ENCODE measurements at regions not wholly inside any gene's neighbourhood (a gene's known extent, or its start where the extent isn't known, plus 50 kb on each side); places are given as distances from the start of the nearest gene placed in this dataset.

DNA sequence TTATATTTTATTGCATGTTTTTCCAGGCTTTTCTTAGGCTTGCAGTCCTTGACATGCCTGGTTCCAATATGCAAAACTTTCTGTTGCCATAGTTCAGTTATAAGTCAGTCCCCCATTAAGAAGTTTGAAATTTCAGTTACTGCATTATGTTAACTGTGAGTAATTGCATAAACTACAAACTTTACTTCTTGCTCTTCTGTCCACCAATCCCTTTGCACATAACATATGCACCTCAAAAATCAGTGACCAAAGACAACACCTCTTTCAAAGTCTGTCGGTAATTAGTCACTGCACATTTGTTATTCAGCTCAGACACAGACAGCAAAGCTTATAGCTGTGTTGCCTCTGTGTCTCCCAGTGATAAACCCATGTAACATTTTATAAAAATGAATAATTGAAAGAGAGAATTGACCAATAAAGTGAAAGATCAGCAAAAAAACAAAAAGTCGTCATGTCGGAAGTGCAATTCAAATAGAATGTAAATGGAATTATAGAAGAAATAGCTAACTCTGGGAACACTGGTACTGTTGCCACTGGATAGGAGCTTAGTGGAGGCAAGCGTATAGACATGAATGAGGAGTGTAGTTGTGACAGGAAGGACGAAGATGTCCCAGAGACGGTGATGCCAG is 50.3 kb upstream of the BTBD3 start:
- no peak for DNase-seq (ENCODE audit: low read depth, low spot score)

All from smooth muscle cell of the brain vasculature (primary cell).